KMS-11 (cell line): ENCODE measurements at regions not wholly inside any gene's neighbourhood (a gene's known extent, or its start where the extent isn't known, plus 50 kb on each side); places are given as distances from the start of the nearest gene placed in this dataset.

ENCODE experiments used
- H2AFZ ChIP-seq: fragments of 200-600 bp; sonication (generic); 2 replicates; pipeline ENCODE4 v1.6.1; 2016; ENCODE audit warnings: antibody characterized with exemption, mixed run types, low read depth
- H3K27ac ChIP-seq: fragments of 200-600 bp; sonication (generic); 2 replicates; pipeline ENCODE4 v1.6.1; 2016; ENCODE audit warnings: mild to moderate bottlenecking, mixed run types
- H3K27me3 ChIP-seq: fragments of 200-600 bp; sonication (generic); 2 replicates; pipeline ENCODE4 v1.6.1; 2017; ENCODE audit warnings: mild to moderate bottlenecking, low read depth, mixed run types, moderate library complexity; ENCODE audit not compliant: insufficient read depth
- H3K36me3 ChIP-seq: fragments of 200-600 bp; sonication (generic); 2 replicates; pipeline ENCODE4 v1.6.1; 2017; ENCODE audit warnings: mild to moderate bottlenecking, mixed run types; ENCODE audit not compliant: insufficient read depth
- H3K4me1 ChIP-seq: fragments of 200-600 bp; sonication (generic); 2 replicates; pipeline ENCODE4 v1.6.1; 2016; ENCODE audit warnings: mild to moderate bottlenecking, low read depth, mixed run types; ENCODE audit not compliant: poor library complexity, severe bottlenecking
- H3K4me2 ChIP-seq: fragments of 200-600 bp; sonication (generic); 2 replicates; pipeline ENCODE4 v1.7.0; 2016; ENCODE audit warnings: mild to moderate bottlenecking, mixed run types
- H3K4me3 ChIP-seq: fragments of 200-600 bp; sonication (generic); IDR thresholded peaks from 2 replicates; pipeline ENCODE4 v1.6.1; 2017; ENCODE audit warnings: low read depth, low read length, mixed read lengths; ENCODE audit not compliant: insufficient read depth
- H3K79me2 ChIP-seq: fragments of 200-600 bp; sonication (generic); 2 replicates; pipeline ENCODE4 v1.6.1; 2016; ENCODE audit warnings: low read depth, mixed run types; ENCODE audit not compliant: insufficient read depth
- H3K9ac ChIP-seq: fragments of 200-600 bp; sonication (generic); 2 replicates; pipeline ENCODE4 v1.6.1; 2016; ENCODE audit warnings: mild to moderate bottlenecking, mixed run types
- H4K20me1 ChIP-seq: fragments of 200-600 bp; sonication (generic); 2 replicates; pipeline ENCODE4 v1.6.1; 2016; ENCODE audit warnings: mild to moderate bottlenecking, mixed run types; ENCODE audit not compliant: insufficient read depth
- CTCF ChIP-seq: fragments of 200-600 bp; sonication (generic); conservative IDR thresholded peaks from 2 replicates; pipeline ENCODE4 v1.6.1; 2017; ENCODE audit warnings: low read depth, mild to moderate bottlenecking, antibody characterized with exemption, low read length, moderate library complexity, mixed read lengths

GRCh38 chr4:27357283-27357682 lies 496.6 kb downstream of the STIM2 start:
- Histone ChIP-seq H4K20me1 (no peaks in the 10 kb centered on the region), H3K9ac (no peak overlapping the region), H2AFZ (no peak overlapping the region), H3K4me2 (no peak overlapping the region), H3K4me3 (no peak overlapping the region), H3K27ac (no peak overlapping the region), H3K27me3 (no peaks in the 10 kb centered on the region), H3K79me2 (no peaks in the 10 kb centered on the region), H3K4me1 (peaks cover 18% of the 10 kb centered on the region), H3K36me3 (no peaks in the 10 kb centered on the region)
- TF ChIP-seq CTCF = no peak; the same call in 1 of the 2 replicates

- peaks cover 18% of the 10 kb centered on the region for H3K4me1 ChIP-seq
- H3K27me3 ChIP-seq = no peaks in the 10 kb centered on the region
- H3K9ac ChIP-seq = no peak overlapping the region
- no peak overlapping the region for H3K4me3 ChIP-seq
- no peak overlapping the region for H3K27ac ChIP-seq
- no peaks in the 10 kb centered on the region for H3K79me2 ChIP-seq
- H3K4me2 ChIP-seq = no peak overlapping the region
- no peaks in the 10 kb centered on the region for H3K36me3 ChIP-seq
- H2AFZ ChIP-seq = no peak overlapping the region; the same call in 1 of the 2 replicates
- TF ChIP-seq CTCF = no peak
- no peaks in the 10 kb centered on the region for H4K20me1 ChIP-seq
These were observed 497.6 kb downstream of the STIM2 start for GRCh38 chr4:27358269-27358668.

- Histone ChIP-seq H4K20me1 (no peaks in the 10 kb centered on the region), H3K9ac (no peak overlapping the region), H3K36me3 (no peaks in the 10 kb centered on the region), H3K4me2 (no peak overlapping the region), H3K27me3 (no peaks in the 10 kb centered on the region), H3K79me2 (no peaks in the 10 kb centered on the region), H3K27ac (no peak overlapping the region), H3K4me3 (no peak overlapping the region), H2AFZ (no peak overlapping the region), H3K4me1 (peaks cover 18% of the 10 kb centered on the region)
- TF ChIP-seq CTCF = no peak
These were observed 499.5 kb downstream of the STIM2 start for GRCh38 chr4:27360131-27360530.

GRCh38 chr4:27360790-27361267 lies 500.2 kb downstream of the STIM2 start:
- no peak for TF ChIP-seq CTCF
- Histone ChIP-seq H2AFZ (no peak overlapping the region), H3K79me2 (no peaks in the 10 kb centered on the region), H4K20me1 (no peaks in the 10 kb centered on the region), H3K27ac (no peak overlapping the region), H3K9ac (no peak overlapping the region), H3K27me3 (no peaks in the 10 kb centered on the region), H3K4me1 (peaks cover 18% of the 10 kb centered on the region), H3K4me3 (no peak overlapping the region), H3K4me2 (no peak overlapping the region), H3K36me3 (no peaks in the 10 kb centered on the region)
